GM23338 (cell line): ENCODE measurements at regions not wholly inside any gene's neighbourhood (a gene's known extent, or its start where the extent isn't known, plus 50 kb on each side); places are given as distances from the start of the nearest gene placed in this dataset.

Experiments used
- ATAC-seq: fragments of 200-7000 bp; cut with Tn5 transposase; 3 replicates; pipeline ENCODE4 v1.9.1; 2020
- DNase-seq: peaks from one replicate; pipeline ENCODE4 v3.0.0-alpha.2; 2015; ENCODE audit warnings: low spot score
- H2AFZ ChIP-seq: fragments of 200-600 bp; sonication (generic); 2 replicates; pipeline ENCODE4 v1.8.0; 2016; ENCODE audit warnings: antibody characterized with exemption, mild to moderate bottlenecking, moderate library complexity
- H3F3A ChIP-seq: fragments of 200-600 bp; sonication (generic); replicated peaks from 2 replicates; pipeline ENCODE4 v1.8.0; 2017; ENCODE audit warnings: antibody characterized with exemption, mixed run types, low read depth
- H3K27ac ChIP-seq: fragments of 200-600 bp; sonication (generic); 2 replicates; pipeline ENCODE4 v1.6.1; 2016; ENCODE audit warnings: low read depth
- H3K27me3 ChIP-seq: fragments of 200-600 bp; sonication (generic); 2 replicates; pipeline ENCODE4 v1.8.0; 2016; ENCODE audit warnings: mild to moderate bottlenecking, mixed run types, moderate library complexity; ENCODE audit not compliant: insufficient read depth
- H3K36me3 ChIP-seq: fragments of 200-600 bp; sonication (generic); 2 replicates; pipeline ENCODE4 v1.8.0; 2016; ENCODE audit warnings: mild to moderate bottlenecking; ENCODE audit not compliant: insufficient read depth
- H3K4me1 ChIP-seq: fragments of 200-600 bp; sonication (generic); 2 replicates; pipeline ENCODE4 v1.8.0; 2016; ENCODE audit warnings: mild to moderate bottlenecking, moderate library complexity; ENCODE audit not compliant: insufficient read depth
- H3K4me2 ChIP-seq: fragments of 200-600 bp; sonication (generic); 2 replicates; pipeline ENCODE4 v1.7.1; 2017; ENCODE audit warnings: mixed run types
- H3K4me3 ChIP-seq: fragments of 200-600 bp; sonication (generic); 2 replicates; pipeline ENCODE4 v1.6.1; 2016; ENCODE audit warnings: mixed run types
- H3K79me2 ChIP-seq: fragments of 200-600 bp; sonication (generic); replicated peaks from 2 replicates; pipeline ENCODE4 v1.8.0; 2017; ENCODE audit warnings: mild to moderate bottlenecking; ENCODE audit not compliant: insufficient read depth
- H3K9me2 ChIP-seq: fragments of 200-600 bp; sonication (generic); 2 replicates; pipeline ENCODE4 v1.8.0; 2017; ENCODE audit not compliant: insufficient read depth
- H4K20me1 ChIP-seq: fragments of 200-600 bp; sonication (generic); replicated peaks from 2 replicates; pipeline ENCODE4 v1.8.0; 2017; ENCODE audit warnings: mild to moderate bottlenecking; ENCODE audit not compliant: insufficient read depth
- H3K27ac Mint-ChIP-seq: 2 replicates; pipeline ENCODE4 v1.8.0; 2020; ENCODE audit warnings: inconsistent platforms, mild to moderate bottlenecking, moderate library complexity, mixed read lengths
- H3K27me3 Mint-ChIP-seq: 3 replicates; pipeline ENCODE4 v1.8.0; 2022; ENCODE audit warnings: low read depth, mild to moderate bottlenecking, moderate library complexity, mixed read lengths, inconsistent platforms; ENCODE audit not compliant: insufficient read depth, poor library complexity
- H3K36me3 Mint-ChIP-seq: 3 replicates; pipeline ENCODE4 v1.8.0; 2021; ENCODE audit warnings: low read depth, mild to moderate bottlenecking, inconsistent platforms, moderate library complexity, mixed read lengths
- H3K4me1 Mint-ChIP-seq: 3 replicates; pipeline ENCODE4 v1.8.0; 2020; ENCODE audit warnings: mild to moderate bottlenecking, inconsistent platforms, mixed read lengths
- H3K4me3 Mint-ChIP-seq: 3 replicates; pipeline ENCODE4 v1.8.0; 2021; ENCODE audit warnings: moderate library complexity, mild to moderate bottlenecking, inconsistent platforms, mixed read lengths
- H3K9me3 Mint-ChIP-seq: 3 replicates; pipeline ENCODE4 v1.8.0; 2020; ENCODE audit warnings: moderate library complexity, mild to moderate bottlenecking, inconsistent platforms, mixed read lengths
- CREB1 ChIP-seq: fragments of 250-450 bp; sonication (Bioruptor Pico); IDR thresholded peaks from 2 replicates; pipeline ENCODE4 v1.5.0; 2020; ENCODE audit warnings: low read depth, mild to moderate bottlenecking, moderate library complexity
- EZH2 ChIP-seq: fragments of 200-600 bp; sonication (generic); IDR thresholded peaks from one replicate; pipeline ENCODE4 v1.8.0; 2017; ENCODE audit warnings: antibody characterized with exemption, mild to moderate bottlenecking, low read depth; ENCODE audit not compliant: unreplicated experiment
- EZH2phosphoT487 ChIP-seq: fragments of 200-600 bp; sonication (generic); IDR thresholded peaks from one replicate; pipeline ENCODE4 v1.8.1; 2018; ENCODE audit warnings: antibody characterized with exemption; ENCODE audit not compliant: unreplicated experiment
- JUNB ChIP-seq: IDR thresholded peaks from one replicate; pipeline ENCODE4 v1.6.1; 2016; ENCODE audit warnings: antibody characterized with exemption; ENCODE audit not compliant: unreplicated experiment
- NANOG ChIP-seq: IDR thresholded peaks from 2 replicates; pipeline ENCODE4 v1.6.1; 2016; ENCODE audit warnings: antibody characterized with exemption, borderline replicate concordance
- POLR2AphosphoS5 ChIP-seq: IDR thresholded peaks from 2 replicates; pipeline ENCODE4 v1.6.1; 2016; ENCODE audit warnings: antibody characterized with exemption, low read depth
- STAT1 ChIP-seq: IDR thresholded peaks from one replicate; pipeline ENCODE4 v1.6.1; 2016; ENCODE audit warnings: antibody characterized with exemption; ENCODE audit not compliant: unreplicated experiment
- ZNF114 ChIP-seq: fragments of 250-450 bp; sonication (Bioruptor Pico); IDR thresholded peaks from 2 replicates; pipeline ENCODE4 v1.5.0; 2020; ENCODE audit warnings: mild to moderate bottlenecking, moderate library complexity
- ZNF331 ChIP-seq: fragments of 250-450 bp; sonication (Bioruptor Pico); IDR thresholded peaks from 2 replicates; pipeline ENCODE4 v1.5.0; 2020; ENCODE audit warnings: low read depth, mild to moderate bottlenecking, moderate library complexity
- TF ChIP-seq, protein P1 (sequence below): IDR thresholded peaks from 2 replicates; pipeline ENCODE4 v1.6.1; 2016; ENCODE audit warnings: antibody characterized with exemption
- TF ChIP-seq, protein P2 (sequence below): fragments of 250-450 bp; sonication (Bioruptor Pico); IDR thresholded peaks from 2 replicates; pipeline ENCODE4 v1.5.0; 2020; ENCODE audit warnings: mild to moderate bottlenecking, moderate library complexity
- TF ChIP-seq, protein P3 (sequence below): IDR thresholded peaks from one replicate; pipeline ENCODE4 v1.6.1; 2018; ENCODE audit warnings: antibody characterized with exemption; ENCODE audit not compliant: unreplicated experiment
- TF ChIP-seq, protein P4 (sequence below), 2 experiments: fragments of 200-600 bp in 1 of 2; sonication (generic) in 1 of 2; conservative IDR thresholded peaks; 2 replicates each; pipeline versions ENCODE4 v1.5.1 to v1.6.1; 2016 to 2017; ENCODE audit warnings: antibody characterized with exemption in 2 of 2, low read depth in 2 of 2, mild to moderate bottlenecking in 2 of 2, moderate library complexity in 1 of 2

DNA sequence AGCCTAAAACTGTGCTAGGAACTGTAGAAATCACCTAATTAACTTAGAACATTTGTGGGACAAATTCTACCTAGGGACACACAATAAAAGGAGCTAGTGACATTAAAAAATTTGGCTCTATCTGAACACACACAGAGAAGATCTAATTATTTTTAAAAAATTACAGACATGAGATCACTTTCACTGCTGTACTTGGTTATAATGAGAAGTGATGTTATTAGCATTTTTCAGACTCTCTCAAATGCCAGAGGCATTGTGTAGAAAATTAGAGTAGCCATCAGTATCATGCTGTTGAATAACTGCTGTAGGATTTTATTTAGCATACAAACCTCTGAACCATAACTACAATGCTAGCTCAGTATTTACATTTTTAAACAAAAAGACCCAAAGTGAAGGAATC lies 109.1 kb upstream of the ANK2 start:
- Histone ChIP-seq H3K4me2 (no peak overlapping the region), H2AFZ (no peak overlapping the region), H3K9me2 (no peaks in the 10 kb centered on the region), H3K4me1 (no peaks in the 10 kb centered on the region), H4K20me1 (no peaks in the 10 kb centered on the region), H3K79me2 (no peaks in the 10 kb centered on the region), H3K27me3 (no peaks in the 10 kb centered on the region), H3K4me3 (no peak overlapping the region), H3F3A (no peaks in the 10 kb centered on the region), H3K36me3 (no peaks in the 10 kb centered on the region), H3K27ac (no peak overlapping the region)
- ATAC-seq (no peak), DNase-seq (no peak)
- H3K27ac Mint-ChIP-seq: no peak overlapping the region
- no peak overlapping the region for H3K4me3 Mint-ChIP-seq
- H3K9me3 Mint-ChIP-seq: no peaks in the 10 kb centered on the region
- no peaks in the 10 kb centered on the region for H3K27me3 Mint-ChIP-seq
- H3K4me1 Mint-ChIP-seq: peaks cover 3% of the 10 kb centered on the region; the same call in 1 of the 3 replicates
- H3K36me3 Mint-ChIP-seq: peaks cover 11% of the 10 kb centered on the region
- TF ChIP-seq POLR2AphosphoS5 (no peak), STAT1 (no peak), NANOG (no peak), CREB1 (CRISPR knock-in tag) (no peak), EZH2 (no peak), ZNF114 (CRISPR knock-in tag) (no peak), ZNF331 (CRISPR knock-in tag) (no peak), EZH2phosphoT487 (no peak), JUNB (no peak)
- TF ChIP-seq, protein P1, sequence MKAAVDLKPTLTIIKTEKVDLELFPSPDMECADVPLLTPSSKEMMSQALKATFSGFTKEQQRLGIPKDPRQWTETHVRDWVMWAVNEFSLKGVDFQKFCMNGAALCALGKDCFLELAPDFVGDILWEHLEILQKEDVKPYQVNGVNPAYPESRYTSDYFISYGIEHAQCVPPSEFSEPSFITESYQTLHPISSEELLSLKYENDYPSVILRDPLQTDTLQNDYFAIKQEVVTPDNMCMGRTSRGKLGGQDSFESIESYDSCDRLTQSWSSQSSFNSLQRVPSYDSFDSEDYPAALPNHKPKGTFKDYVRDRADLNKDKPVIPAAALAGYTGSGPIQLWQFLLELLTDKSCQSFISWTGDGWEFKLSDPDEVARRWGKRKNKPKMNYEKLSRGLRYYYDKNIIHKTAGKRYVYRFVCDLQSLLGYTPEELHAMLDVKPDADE: no peak
- TF ChIP-seq, protein P2, sequence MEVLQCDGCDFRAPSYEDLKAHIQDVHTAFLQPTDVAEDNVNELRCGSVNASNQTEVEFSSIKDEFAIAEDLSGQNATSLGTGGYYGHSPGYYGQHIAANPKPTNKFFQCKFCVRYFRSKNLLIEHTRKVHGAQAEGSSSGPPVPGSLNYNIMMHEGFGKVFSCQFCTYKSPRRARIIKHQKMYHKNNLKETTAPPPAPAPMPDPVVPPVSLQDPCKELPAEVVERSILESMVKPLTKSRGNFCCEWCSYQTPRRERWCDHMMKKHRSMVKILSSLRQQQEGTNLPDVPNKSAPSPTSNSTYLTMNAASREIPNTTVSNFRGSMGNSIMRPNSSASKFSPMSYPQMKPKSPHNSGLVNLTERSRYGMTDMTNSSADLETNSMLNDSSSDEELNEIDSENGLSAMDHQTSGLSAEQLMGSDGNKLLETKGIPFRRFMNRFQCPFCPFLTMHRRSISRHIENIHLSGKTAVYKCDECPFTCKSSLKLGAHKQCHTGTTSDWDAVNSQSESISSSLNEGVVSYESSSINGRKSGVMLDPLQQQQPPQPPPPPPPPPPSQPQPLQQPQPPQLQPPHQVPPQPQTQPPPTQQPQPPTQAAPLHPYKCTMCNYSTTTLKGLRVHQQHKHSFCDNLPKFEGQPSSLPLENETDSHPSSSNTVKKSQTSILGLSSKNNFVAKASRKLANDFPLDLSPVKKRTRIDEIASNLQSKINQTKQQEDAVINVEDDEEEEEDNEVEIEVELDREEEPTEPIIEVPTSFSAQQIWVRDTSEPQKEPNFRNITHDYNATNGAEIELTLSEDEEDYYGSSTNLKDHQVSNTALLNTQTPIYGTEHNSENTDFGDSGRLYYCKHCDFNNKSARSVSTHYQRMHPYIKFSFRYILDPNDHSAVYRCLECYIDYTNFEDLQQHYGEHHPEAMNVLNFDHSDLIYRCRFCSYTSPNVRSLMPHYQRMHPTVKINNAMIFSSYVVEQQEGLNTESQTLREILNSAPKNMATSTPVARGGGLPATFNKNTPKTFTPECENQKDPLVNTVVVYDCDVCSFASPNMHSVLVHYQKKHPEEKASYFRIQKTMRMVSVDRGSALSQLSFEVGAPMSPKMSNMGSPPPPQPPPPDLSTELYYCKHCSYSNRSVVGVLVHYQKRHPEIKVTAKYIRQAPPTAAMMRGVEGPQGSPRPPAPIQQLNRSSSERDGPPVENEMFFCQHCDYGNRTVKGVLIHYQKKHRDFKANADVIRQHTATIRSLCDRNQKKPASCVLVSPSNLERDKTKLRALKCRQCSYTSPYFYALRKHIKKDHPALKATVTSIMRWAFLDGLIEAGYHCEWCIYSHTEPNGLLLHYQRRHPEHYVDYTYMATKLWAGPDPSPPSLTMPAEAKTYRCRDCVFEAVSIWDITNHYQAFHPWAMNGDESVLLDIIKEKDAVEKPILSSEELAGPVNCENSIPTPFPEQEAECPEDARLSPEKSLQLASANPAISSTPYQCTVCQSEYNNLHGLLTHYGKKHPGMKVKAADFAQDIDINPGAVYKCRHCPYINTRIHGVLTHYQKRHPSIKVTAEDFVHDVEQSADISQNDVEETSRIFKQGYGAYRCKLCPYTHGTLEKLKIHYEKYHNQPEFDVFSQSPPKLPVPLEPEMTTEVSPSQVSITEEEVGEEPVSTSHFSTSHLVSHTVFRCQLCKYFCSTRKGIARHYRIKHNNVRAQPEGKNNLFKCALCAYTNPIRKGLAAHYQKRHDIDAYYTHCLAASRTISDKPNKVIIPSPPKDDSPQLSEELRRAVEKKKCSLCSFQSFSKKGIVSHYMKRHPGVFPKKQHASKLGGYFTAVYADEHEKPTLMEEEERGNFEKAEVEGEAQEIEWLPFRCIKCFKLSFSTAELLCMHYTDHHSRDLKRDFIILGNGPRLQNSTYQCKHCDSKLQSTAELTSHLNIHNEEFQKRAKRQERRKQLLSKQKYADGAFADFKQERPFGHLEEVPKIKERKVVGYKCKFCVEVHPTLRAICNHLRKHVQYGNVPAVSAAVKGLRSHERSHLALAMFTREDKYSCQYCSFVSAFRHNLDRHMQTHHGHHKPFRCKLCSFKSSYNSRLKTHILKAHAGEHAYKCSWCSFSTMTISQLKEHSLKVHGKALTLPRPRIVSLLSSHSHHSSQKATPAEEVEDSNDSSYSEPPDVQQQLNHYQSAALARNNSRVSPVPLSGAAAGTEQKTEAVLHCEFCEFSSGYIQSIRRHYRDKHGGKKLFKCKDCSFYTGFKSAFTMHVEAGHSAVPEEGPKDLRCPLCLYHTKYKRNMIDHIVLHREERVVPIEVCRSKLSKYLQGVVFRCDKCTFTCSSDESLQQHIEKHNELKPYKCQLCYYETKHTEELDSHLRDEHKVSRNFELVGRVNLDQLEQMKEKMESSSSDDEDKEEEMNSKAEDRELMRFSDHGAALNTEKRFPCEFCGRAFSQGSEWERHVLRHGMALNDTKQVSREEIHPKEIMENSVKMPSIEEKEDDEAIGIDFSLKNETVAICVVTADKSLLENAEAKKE (CRISPR knock-in tag): no peak
- TF ChIP-seq, protein P3, sequence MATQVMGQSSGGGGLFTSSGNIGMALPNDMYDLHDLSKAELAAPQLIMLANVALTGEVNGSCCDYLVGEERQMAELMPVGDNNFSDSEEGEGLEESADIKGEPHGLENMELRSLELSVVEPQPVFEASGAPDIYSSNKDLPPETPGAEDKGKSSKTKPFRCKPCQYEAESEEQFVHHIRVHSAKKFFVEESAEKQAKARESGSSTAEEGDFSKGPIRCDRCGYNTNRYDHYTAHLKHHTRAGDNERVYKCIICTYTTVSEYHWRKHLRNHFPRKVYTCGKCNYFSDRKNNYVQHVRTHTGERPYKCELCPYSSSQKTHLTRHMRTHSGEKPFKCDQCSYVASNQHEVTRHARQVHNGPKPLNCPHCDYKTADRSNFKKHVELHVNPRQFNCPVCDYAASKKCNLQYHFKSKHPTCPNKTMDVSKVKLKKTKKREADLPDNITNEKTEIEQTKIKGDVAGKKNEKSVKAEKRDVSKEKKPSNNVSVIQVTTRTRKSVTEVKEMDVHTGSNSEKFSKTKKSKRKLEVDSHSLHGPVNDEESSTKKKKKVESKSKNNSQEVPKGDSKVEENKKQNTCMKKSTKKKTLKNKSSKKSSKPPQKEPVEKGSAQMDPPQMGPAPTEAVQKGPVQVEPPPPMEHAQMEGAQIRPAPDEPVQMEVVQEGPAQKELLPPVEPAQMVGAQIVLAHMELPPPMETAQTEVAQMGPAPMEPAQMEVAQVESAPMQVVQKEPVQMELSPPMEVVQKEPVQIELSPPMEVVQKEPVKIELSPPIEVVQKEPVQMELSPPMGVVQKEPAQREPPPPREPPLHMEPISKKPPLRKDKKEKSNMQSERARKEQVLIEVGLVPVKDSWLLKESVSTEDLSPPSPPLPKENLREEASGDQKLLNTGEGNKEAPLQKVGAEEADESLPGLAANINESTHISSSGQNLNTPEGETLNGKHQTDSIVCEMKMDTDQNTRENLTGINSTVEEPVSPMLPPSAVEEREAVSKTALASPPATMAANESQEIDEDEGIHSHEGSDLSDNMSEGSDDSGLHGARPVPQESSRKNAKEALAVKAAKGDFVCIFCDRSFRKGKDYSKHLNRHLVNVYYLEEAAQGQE: no peak
- TF ChIP-seq, protein P4, sequence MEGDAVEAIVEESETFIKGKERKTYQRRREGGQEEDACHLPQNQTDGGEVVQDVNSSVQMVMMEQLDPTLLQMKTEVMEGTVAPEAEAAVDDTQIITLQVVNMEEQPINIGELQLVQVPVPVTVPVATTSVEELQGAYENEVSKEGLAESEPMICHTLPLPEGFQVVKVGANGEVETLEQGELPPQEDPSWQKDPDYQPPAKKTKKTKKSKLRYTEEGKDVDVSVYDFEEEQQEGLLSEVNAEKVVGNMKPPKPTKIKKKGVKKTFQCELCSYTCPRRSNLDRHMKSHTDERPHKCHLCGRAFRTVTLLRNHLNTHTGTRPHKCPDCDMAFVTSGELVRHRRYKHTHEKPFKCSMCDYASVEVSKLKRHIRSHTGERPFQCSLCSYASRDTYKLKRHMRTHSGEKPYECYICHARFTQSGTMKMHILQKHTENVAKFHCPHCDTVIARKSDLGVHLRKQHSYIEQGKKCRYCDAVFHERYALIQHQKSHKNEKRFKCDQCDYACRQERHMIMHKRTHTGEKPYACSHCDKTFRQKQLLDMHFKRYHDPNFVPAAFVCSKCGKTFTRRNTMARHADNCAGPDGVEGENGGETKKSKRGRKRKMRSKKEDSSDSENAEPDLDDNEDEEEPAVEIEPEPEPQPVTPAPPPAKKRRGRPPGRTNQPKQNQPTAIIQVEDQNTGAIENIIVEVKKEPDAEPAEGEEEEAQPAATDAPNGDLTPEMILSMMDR (conservative IDR thresholded peaks at IDR 0.05; ENCODE audit: low read depth in 2 of 2): no peak
